Endothelial cell (in vitro differentiated cells): ENCODE measurements at regions not wholly inside any gene's neighbourhood (a gene's known extent, or its start where the extent isn't known, plus 50 kb on each side); places are given as distances from the start of the nearest gene placed in this dataset.
A peak's percentile ranks its signal among the peaks of the same experiment; 100 is the strongest.

ENCODE experiments used
- DNase-seq: peaks from one replicate; pipeline ENCODE4 v3.0.0; 2021; ENCODE audit warnings: low spot score
- H3K27ac Mint-ChIP-seq: one replicate; pipeline ENCODE4 v1.8.0; 2021; ENCODE audit warnings: mixed read lengths, inconsistent platforms; ENCODE audit not compliant: unreplicated experiment
- H3K27me3 Mint-ChIP-seq: one replicate; pipeline ENCODE4 v1.8.0; 2021; ENCODE audit warnings: mild to moderate bottlenecking, moderate library complexity, mixed read lengths, inconsistent platforms; ENCODE audit not compliant: unreplicated experiment
- H3K36me3 Mint-ChIP-seq: one replicate; pipeline ENCODE4 v1.8.0; 2021; ENCODE audit warnings: mild to moderate bottlenecking, low read depth, mixed read lengths, inconsistent platforms; ENCODE audit not compliant: unreplicated experiment
- H3K4me1 Mint-ChIP-seq: one replicate; pipeline ENCODE4 v1.8.0; 2021; ENCODE audit warnings: mild to moderate bottlenecking, mixed read lengths, inconsistent platforms; ENCODE audit not compliant: unreplicated experiment
- H3K4me3 Mint-ChIP-seq: one replicate; pipeline ENCODE4 v1.8.0; 2021; ENCODE audit warnings: mild to moderate bottlenecking, mixed read lengths, inconsistent platforms; ENCODE audit not compliant: unreplicated experiment
- H3K9me3 Mint-ChIP-seq: one replicate; pipeline ENCODE4 v1.8.0; 2021; ENCODE audit warnings: mixed read lengths, inconsistent platforms; ENCODE audit not compliant: unreplicated experiment
- TF ChIP-seq, protein P1 (sequence below): fragments of 200-600 bp; sonication (generic); IDR thresholded peaks from one replicate; pipeline ENCODE4 v1.5.0; 2021; ENCODE audit warnings: antibody characterized with exemption; ENCODE audit not compliant: unreplicated experiment

DNA sequence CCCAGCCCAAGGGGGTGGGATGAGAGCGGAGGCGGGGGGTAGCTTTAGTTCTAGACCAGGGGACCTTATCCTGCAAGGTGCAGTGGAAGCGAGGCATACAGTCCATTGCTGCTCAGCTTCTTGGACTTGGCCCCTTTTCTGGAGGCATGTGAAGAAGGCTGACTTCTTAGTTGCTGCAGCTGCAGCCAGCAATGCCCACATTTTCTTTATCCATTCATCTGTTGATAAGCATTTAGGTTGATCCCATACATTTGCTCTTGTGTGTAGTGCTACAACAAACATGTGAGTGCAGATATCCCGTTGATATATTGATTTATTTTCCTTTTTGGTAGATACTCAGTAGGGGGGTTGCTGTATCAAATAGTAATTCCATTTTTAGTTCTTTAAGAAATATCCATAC is 461.2 kb upstream of the IMPG1 start:
- TF ChIP-seq, protein P1, sequence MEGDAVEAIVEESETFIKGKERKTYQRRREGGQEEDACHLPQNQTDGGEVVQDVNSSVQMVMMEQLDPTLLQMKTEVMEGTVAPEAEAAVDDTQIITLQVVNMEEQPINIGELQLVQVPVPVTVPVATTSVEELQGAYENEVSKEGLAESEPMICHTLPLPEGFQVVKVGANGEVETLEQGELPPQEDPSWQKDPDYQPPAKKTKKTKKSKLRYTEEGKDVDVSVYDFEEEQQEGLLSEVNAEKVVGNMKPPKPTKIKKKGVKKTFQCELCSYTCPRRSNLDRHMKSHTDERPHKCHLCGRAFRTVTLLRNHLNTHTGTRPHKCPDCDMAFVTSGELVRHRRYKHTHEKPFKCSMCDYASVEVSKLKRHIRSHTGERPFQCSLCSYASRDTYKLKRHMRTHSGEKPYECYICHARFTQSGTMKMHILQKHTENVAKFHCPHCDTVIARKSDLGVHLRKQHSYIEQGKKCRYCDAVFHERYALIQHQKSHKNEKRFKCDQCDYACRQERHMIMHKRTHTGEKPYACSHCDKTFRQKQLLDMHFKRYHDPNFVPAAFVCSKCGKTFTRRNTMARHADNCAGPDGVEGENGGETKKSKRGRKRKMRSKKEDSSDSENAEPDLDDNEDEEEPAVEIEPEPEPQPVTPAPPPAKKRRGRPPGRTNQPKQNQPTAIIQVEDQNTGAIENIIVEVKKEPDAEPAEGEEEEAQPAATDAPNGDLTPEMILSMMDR = no peak
- H3K36me3 Mint-ChIP-seq = no peaks in the 10 kb centered on the region
- H3K4me1 Mint-ChIP-seq = peaks cover 2% of the 10 kb centered on the region
- peaks cover 1% of the 10 kb centered on the region for H3K27me3 Mint-ChIP-seq
- DNase-seq = no peak
- H3K27ac Mint-ChIP-seq = no peak overlapping the region
- no peak overlapping the region for H3K4me3 Mint-ChIP-seq
- no peaks in the 10 kb centered on the region for H3K9me3 Mint-ChIP-seq

DNA sequence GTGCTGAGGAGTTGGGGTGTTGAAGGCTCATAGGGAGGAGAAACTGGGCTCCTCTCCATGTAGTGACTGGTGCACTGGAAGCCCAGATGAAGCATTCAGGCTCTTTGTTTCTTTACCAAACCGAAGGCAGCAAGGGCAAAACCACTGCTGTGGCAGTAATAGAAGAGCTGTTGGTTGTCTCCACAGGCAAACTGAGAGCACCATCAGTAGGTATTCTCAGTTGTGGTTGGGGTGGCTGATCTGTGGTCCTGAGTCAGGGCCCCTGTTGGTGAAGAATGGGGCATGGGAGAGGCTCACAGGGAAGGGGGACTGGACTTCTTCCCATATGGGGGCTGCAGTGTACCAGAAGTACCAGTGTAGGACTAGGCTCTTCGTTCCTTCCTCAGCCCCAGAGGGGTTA is 460.2 kb upstream of the IMPG1 start:
- Mint-ChIP-seq H3K4me1 (no peaks in the 10 kb centered on the region), H3K36me3 (no peaks in the 10 kb centered on the region), H3K9me3 (no peaks in the 10 kb centered on the region), H3K27ac (no peak overlapping the region), H3K27me3 (peaks cover 1% of the 10 kb centered on the region), H3K4me3 (no peak overlapping the region)
- TF ChIP-seq, protein P1 = no peak
- DNase-seq = no peak

DNA sequence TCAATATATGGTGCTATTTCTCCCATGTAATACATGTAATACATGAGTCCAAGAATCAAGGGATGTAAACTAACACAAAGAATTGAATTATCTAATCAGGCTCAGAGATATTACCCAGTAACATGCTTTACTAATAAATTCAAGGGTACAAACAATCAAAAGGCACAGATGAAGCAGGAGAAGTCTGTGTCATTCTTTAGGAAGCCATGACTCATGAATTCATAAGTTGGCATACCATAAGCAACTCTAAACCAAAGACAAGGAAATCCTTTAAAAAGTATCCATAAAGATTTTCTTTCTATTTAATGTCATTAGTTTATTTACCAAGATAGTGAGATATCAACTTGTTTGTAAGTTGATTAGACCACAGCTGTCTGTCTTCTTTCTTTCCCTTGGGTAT is 446.0 kb upstream of the IMPG1 start:
- no peak overlapping the region for H3K27ac Mint-ChIP-seq
- no peak overlapping the region for H3K4me3 Mint-ChIP-seq
- no peak for DNase-seq
- H3K36me3 Mint-ChIP-seq = no peaks in the 10 kb centered on the region
- no peaks in the 10 kb centered on the region for H3K4me1 Mint-ChIP-seq
- H3K27me3 Mint-ChIP-seq = no peaks in the 10 kb centered on the region
- H3K9me3 Mint-ChIP-seq = no peaks in the 10 kb centered on the region
- TF ChIP-seq, protein P1 = no peak

DNA sequence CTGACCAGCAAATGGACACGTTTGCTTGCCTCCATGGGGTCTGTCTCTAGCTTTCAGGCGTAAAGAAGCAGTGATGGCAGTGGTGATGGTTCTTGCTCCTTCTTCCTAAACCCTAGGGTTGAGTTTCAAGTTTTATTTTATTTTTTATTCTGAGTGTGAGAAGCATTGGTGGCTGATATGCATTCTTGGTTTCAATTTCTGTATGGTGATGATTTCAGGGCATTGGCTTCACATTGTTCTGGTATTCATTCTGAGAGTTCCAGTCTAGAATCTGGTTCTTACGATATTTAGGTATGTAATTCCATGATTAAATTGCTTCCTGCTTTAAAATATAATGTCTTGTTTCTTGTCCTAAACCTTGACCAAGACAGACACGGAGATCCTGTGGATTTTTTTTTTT is 444.5 kb upstream of the IMPG1 start:
- Mint-ChIP-seq H3K27ac (no peak overlapping the region), H3K9me3 (no peaks in the 10 kb centered on the region), H3K36me3 (no peaks in the 10 kb centered on the region), H3K4me3 (no peak overlapping the region), H3K4me1 (no peaks in the 10 kb centered on the region), H3K27me3 (no peaks in the 10 kb centered on the region)
- TF ChIP-seq, protein P1 = no peak
- DNase-seq = no peak

DNA sequence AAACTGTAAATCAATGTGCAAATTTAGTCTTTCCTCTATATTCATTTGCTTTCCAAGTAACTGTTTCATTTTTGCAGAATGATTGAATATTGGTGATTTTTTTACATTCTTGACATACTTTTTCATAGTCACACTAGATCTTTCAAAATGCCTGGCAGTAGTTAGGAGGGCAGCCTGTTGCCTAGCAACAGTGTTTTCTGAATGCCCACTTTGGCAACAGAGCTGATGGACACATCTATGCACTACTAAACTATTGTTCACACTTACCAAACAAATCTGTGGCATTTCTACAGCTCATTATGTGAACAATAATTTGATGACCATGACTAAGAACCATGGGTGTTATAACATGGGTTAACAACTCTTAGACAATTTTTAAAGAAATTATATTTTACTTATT is 438.0 kb upstream of the IMPG1 start:
- Mint-ChIP-seq H3K4me1 (no peaks in the 10 kb centered on the region), H3K4me3 (no peak overlapping the region), H3K27ac (peak overlapping the region; percentile 15), H3K27me3 (no peaks in the 10 kb centered on the region), H3K36me3 (no peaks in the 10 kb centered on the region), H3K9me3 (no peaks in the 10 kb centered on the region)
- TF ChIP-seq, protein P1 = no peak
- DNase-seq = no peak
